ENCODE measurements at regions not wholly inside any gene's neighbourhood (a gene's known extent, or its start where the extent isn't known, plus 50 kb on each side); places are given as distances from the start of the nearest gene placed in this dataset.

DNA sequence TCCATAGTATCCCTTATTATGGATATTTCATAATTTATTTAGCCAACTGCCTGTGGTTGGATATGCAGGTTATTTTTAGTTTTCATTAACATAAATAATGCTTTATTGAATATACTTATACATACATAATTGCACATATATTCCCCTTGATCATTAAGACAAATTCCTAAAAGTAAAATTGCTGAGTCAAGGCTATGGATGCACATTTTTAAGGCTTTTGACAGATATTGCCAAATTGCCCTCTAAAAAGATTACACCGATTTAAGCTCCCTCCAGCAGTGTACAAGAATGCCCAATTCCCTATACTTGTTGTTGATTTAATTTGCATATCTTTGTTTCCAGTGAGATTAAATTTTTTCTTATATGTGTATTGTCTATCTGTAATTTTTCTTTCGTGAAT lies 176.7 kb downstream of the C1orf94 start:
- Histone ChIP-seq H3K36me3 (ENCODE audit: control insufficient read depth, insufficient read depth, low read length) (no peaks in the 10 kb centered on the region), H3K27ac (ENCODE audit: low read length) (no peak overlapping the region), H3K27me3 (ENCODE audit: control insufficient read depth, insufficient read depth, low read length) (no peaks in the 10 kb centered on the region; the same call in 1 of the 2 replicates), H3K4me1 (ENCODE audit: control insufficient read depth, insufficient read depth, low read length) (no peaks in the 10 kb centered on the region), H3K4me3 (ENCODE audit: low read depth in 2 of 2, low read length in 2 of 2) (no peak overlapping the region), H3K9me3 (ENCODE audit: control insufficient read depth, insufficient read depth, low read depth, low read length) (no peaks in the 10 kb centered on the region)
- intact Hi-C loops (cut with micrococcal nuclease; ENCODE audit: unreplicated experiment) (no loop called here), in situ Hi-C loops (cut with HindIII; ENCODE audit: low pct_unique_long_range_greater_than_20kb, low sequenced_read_pairs) (no loop called here)
- BruUV-seq (replicated peaks): no TSS peak
- no peak for ATAC-seq
- ChIA-PET CTCF (no interaction called here), POLR2A (no interaction called here)
- TF ChIP-seq TCF7L2 (IDR thresholded peaks at IDR 0.05; ENCODE audit: low read depth, low read length) (no peak), POLR2AphosphoS5 (IDR thresholded peaks at IDR 0.05; ENCODE audit: low read depth, low read length) (no peak), REST (IDR thresholded peaks at IDR 0.05; ENCODE audit: insufficient read depth in 1 of 2, low read depth in 2 of 2, low read length in 1 of 2) (no peak)
- DNase-seq (ENCODE audit: low read depth, low spot score): no peak

DNA sequence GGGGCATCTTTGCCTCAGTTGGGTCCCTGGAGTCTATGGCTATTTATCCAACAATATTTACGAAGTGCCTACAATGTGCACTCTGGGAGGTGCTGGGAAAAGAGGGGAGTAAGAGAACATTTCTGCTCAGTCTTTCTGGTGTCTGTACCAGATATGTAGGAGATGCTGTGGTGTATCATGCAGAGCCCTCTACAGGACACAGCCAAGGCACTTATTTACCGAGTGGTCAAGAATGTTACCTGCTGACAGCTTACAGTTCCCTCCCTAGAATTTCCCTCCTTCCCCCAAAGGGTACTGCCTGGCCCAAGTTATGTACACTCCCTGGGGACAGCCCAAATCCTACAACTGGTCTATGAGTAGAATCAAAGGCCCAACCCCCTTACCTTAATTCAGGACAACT lies 177.7 kb downstream of the C1orf94 start:
- DNase-seq (ENCODE audit: low read depth, low spot score) (no peak), ATAC-seq (no peak)
- H3K36me3 ChIP-seq (ENCODE audit: control insufficient read depth, insufficient read depth, low read length): no peaks in the 10 kb centered on the region
- no TSS peak for BruUV-seq (replicated peaks)
- ChIA-PET POLR2A (no interaction called here), CTCF (no interaction called here)
- H3K4me3 ChIP-seq (ENCODE audit: low read depth in 2 of 2, low read length in 2 of 2): no peak overlapping the region
- no peaks in the 10 kb centered on the region; the same call in 1 of the 2 replicates for H3K27me3 ChIP-seq (ENCODE audit: control insufficient read depth, insufficient read depth, low read length)
- TF ChIP-seq, protein P1, sequence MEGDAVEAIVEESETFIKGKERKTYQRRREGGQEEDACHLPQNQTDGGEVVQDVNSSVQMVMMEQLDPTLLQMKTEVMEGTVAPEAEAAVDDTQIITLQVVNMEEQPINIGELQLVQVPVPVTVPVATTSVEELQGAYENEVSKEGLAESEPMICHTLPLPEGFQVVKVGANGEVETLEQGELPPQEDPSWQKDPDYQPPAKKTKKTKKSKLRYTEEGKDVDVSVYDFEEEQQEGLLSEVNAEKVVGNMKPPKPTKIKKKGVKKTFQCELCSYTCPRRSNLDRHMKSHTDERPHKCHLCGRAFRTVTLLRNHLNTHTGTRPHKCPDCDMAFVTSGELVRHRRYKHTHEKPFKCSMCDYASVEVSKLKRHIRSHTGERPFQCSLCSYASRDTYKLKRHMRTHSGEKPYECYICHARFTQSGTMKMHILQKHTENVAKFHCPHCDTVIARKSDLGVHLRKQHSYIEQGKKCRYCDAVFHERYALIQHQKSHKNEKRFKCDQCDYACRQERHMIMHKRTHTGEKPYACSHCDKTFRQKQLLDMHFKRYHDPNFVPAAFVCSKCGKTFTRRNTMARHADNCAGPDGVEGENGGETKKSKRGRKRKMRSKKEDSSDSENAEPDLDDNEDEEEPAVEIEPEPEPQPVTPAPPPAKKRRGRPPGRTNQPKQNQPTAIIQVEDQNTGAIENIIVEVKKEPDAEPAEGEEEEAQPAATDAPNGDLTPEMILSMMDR (IDR thresholded peaks at IDR 0.05): 0 out of 2 replicates have a peak, but pooled peaks have one; percentile 8
- TF ChIP-seq POLR2AphosphoS5 (IDR thresholded peaks at IDR 0.05; ENCODE audit: low read depth, low read length): no peak
- TF ChIP-seq REST (IDR thresholded peaks at IDR 0.05; ENCODE audit: insufficient read depth in 1 of 2, low read depth in 2 of 2, low read length in 1 of 2): no peak
- TF ChIP-seq TCF7L2 (IDR thresholded peaks at IDR 0.05; ENCODE audit: low read depth, low read length): no peak
- intact Hi-C loops (cut with micrococcal nuclease; ENCODE audit: unreplicated experiment) (no loop called here), in situ Hi-C loops (cut with HindIII; ENCODE audit: low pct_unique_long_range_greater_than_20kb, low sequenced_read_pairs) (no loop called here)
- H3K27ac ChIP-seq (ENCODE audit: low read length): no peak overlapping the region
- no peaks in the 10 kb centered on the region for H3K4me1 ChIP-seq (ENCODE audit: control insufficient read depth, insufficient read depth, low read length)
- no peaks in the 10 kb centered on the region for H3K9me3 ChIP-seq (ENCODE audit: control insufficient read depth, insufficient read depth, low read depth, low read length)

All from Panc1 (cell line).